ENCODE measurements at regions not wholly inside any gene's neighbourhood (a gene's known extent, or its start where the extent isn't known, plus 50 kb on each side); places are given as distances from the start of the nearest gene placed in this dataset.
A peak's percentile ranks its signal among the peaks of the same experiment; 100 is the strongest.

- no peak for DNase-seq (ENCODE audit: low spot score)
Measured at GRCh38 chr9:88733651-88734421, 198.9 kb downstream of the NXNL2 start.

DNA sequence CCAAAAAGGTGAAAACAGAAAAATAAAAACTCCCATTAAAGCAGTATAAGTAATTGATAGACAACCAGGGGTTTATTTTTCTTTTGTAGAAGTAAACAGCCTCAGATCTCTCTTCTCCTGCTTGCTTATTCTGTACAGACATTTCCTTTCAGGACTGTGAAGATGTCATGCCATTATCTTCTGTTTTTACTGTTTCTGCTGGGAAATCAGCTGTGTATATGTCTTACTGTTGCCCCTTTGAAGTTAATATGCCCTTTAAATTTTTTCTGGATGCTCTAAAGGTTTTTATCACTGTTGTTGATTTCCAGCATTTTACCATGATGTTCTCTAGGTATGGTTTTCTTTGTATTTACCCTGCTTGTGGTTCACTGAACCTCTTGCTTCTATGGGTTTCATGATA is 199.5 kb downstream of the NXNL2 start:
- no peak for DNase-seq (ENCODE audit: low spot score)

- DNase-seq (ENCODE audit: low spot score), result no peak
Measured at GRCh38 chr9:88736136-88736637, 201.2 kb downstream of the NXNL2 start.

DNA sequence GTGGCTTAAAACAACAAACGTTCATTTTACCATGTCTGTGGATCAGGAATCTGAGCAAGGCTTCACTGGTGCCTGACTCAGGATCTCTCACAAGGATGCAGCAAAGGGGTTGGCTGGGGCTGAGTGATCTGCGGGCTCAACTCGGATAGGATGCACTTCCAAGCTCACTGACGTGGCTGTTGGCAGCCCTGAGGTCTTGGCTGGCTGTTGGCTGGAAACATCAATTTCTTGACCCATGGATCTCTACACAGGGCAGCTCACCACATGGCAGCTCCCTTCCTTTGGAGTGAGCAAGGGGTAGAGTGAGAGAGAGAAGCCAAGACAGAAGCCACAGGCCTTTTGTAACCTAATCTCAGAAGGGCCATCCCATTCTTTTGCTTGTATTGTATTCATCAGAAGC is 202.1 kb downstream of the NXNL2 start:
- DNase-seq (ENCODE audit: low spot score), result no peak

DNA sequence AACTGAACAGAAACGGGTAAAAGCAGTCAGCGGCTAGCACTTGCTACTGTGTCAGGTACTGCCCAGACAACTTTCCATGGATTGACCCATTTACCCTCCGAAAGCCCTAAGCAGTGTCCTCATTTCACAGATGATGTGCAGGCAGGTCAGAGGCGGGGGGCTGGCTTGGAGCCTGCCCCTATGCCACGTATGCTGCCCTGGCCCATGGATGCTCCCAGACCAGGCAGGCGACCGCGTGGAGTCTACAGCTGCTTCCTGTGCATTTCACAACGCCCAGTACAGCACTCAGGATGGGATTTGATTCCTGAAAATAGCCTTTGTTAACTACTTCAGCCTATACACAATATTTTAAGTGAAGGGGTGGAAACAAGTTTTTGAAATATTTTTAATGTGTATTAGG is 202.9 kb downstream of the NXNL2 start:
- DNase-seq (ENCODE audit: low spot score), result no peak

DNA sequence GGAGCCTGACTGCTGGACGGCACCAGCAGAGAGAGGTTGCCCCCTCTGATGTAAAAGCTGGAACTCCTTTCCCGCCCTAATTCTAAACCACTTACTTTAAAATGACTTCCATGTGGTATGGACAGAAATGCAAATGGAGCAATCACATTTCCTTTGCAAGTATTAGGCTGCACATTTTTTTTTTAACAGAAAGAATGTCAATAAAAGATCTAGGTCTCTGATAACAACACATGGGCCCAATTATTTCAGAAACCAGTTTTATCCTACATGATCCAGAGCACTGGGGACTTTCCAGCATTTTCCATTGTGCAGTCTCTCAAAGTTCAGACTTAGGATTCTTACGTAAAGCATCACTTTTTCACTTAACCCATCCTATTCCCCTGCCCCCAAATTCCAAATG is 203.7 kb downstream of the NXNL2 start:
- no peak for DNase-seq (ENCODE audit: low spot score)

DNA sequence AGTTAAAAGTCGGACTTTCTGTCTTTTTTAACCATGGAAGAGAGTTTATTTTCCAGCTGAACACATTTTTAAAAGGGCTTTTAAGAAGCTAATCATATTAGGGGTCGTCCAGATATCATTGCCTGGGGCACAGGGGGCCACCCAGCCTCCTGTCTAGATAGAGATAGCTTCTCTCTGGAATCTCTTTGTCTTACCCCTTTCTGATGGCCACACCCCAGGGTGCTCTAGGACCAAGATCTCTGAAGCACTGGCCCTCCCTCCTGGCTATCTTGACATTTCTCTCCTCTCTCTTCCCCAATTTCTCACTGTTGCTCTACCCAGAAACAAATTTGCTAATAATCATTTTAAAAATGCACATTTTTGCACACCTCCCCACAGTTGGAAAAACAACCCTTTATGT is 204.4 kb downstream of the NXNL2 start:
- DNase-seq (ENCODE audit: low spot score), result no peak

DNA sequence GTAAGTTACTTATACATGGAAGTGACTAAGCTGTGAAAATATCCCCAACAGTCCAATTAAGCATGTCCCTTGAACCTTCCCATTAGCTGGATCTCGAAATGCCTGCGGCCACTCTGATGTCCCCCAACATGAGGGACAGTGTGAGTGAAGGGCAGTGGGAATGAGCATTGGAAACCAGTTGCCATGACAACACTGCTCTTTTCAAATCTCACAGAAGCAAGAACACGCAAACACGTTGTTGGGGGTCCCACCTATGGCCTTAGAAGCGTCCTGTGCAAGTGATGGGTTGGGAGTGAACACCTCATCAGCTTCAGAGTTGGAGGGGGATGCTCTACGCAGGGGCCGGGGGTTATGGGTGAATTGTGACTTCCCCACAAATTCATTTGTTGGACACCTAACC is 205.9 kb downstream of the NXNL2 start:
- no peak for DNase-seq (ENCODE audit: low spot score)

- DNase-seq (ENCODE audit: low spot score), result peak; percentile 49
Measured at GRCh38 chr9:88741335-88741734, 206.4 kb downstream of the NXNL2 start.

- no peak for DNase-seq (ENCODE audit: low spot score)
Measured at GRCh38 chr9:88742483-88742882, 207.5 kb downstream of the NXNL2 start.

DNA sequence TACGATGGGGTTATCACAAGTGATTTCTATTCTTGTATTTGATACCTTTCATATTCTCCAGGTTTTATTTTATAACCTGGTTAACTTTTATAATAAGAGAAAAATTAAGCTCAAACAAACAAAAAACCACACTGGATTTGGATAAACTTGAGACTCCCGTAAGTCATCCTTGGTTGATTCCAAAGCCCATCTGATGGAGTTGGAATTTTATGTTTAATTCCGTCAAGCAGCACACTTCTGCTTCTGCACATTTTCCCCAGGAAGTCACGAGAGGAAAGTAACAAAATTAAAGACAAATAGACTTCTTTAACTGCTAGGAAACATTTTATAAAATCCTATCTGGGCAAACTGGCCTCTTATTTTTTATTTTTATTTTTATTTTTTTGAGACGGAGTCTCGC is 207.9 kb downstream of the NXNL2 start:
- no peak for DNase-seq (ENCODE audit: low spot score)

GRCh38 chr9:88745276-88746001 is 210.5 kb downstream of the NXNL2 start:
- no peak for DNase-seq (ENCODE audit: low spot score)

DNA sequence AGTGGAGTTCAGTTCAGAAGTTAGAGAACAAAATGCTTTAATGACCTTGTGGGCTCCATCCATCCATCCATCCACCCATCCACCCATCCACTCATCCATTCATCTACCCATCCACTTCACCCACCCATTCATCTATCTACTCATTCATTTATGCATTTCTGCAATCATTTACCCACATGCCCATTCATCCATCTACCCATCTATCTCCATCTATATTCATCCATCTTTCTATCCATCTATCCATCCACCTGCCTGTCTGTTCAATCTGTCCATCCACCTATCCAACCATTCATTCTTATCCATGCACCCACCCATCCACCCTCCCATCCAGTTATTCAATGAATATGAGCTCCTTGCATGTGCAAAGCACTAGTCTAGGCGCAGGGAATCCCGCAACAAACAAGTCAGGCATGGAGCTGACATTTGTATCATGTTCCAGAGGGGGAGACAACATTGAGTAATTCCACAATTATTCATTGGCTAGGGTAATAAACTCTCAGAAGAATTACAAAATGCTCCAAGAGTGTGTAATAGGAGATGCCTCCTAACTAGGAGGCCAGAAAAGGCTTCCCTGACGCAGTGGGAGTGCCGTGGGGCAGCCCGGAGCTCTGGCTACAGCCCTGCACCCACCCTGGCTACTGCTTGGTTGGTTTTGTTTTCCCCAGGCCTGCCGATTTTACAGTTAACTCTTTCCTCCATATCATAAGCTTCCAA is 211.2 kb downstream of the NXNL2 start:
- no peak for DNase-seq (ENCODE audit: low spot score)

GRCh38 chr9:88746743-88747398 is 211.9 kb downstream of the NXNL2 start:
- no peak for DNase-seq (ENCODE audit: low spot score)

GRCh38 chr9:88747768-88748167 is 212.8 kb downstream of the NXNL2 start:
- no peak for DNase-seq (ENCODE audit: low spot score)

- no peak for DNase-seq (ENCODE audit: low spot score)
Measured at GRCh38 chr9:88748566-88749261, 213.7 kb downstream of the NXNL2 start.

GRCh38 chr9:88749420-88749819 is 214.4 kb downstream of the NXNL2 start:
- no peak for DNase-seq (ENCODE audit: low spot score)

DNA sequence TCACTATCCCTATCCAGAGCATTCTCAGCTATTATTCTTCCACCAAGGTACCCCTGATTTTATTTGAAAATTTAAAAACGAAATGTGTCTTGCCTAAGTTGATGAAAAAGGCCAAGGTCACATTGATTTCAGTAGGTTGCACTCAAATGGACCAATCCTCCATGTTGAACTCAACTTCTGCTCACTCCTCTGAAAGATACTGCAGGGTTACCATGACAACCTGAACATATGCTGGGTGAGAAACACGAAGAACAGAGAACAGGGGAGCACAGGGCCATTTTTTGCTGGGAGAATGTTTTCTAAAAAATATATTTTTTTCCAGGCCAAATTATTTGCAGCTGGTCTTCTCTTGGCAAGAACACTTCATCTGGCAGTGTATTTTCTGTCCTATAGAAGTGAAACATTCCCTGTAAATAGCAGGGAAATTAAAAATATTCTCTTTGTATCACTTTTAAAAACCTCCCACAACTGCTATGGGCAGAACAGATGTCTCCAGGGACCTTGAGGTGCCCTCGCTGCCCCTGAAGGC is 215.9 kb downstream of the NXNL2 start:
- no peak for DNase-seq (ENCODE audit: low spot score)

- DNase-seq (ENCODE audit: low spot score), result no peak
Measured at GRCh38 chr9:88751781-88752180, 216.8 kb downstream of the NXNL2 start.

- DNase-seq (ENCODE audit: low spot score), result no peak
Measured at GRCh38 chr9:88753691-88754367, 218.9 kb downstream of the NXNL2 start.

DNA sequence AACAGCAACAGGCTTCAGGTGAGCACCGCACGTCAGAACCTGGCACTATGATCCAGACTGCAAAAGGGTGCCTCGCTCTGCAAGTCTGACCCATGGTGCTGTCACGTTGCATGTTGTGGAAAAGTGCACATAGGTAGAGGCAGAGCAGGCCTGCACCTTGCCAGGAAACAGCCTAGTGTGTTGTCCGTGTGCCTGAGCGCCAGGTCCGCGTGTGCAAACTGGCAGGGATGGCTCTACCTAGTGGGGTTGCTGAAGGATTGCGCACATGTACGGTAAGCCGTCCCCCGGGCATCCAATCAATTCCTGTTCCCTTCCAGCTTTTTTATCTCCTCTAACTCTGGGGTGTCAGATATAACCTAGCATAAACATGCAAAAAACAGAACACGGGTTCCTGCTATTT is 219.5 kb downstream of the NXNL2 start:
- no peak for DNase-seq (ENCODE audit: low spot score)
